D721Med (cell line): ENCODE measurements at regions not wholly inside any gene's neighbourhood (a gene's known extent, or its start where the extent isn't known, plus 50 kb on each side); places are given as distances from the start of the nearest gene placed in this dataset.
"Not testable (repeated sequence)": the region's sequence is repeated elsewhere in the genome, so short reads cannot be mapped to it uniquely, and the experiment has no call there.

Experiments used
- DNase-seq: peaks from one replicate; pipeline ENCODE4 v3.0.0; 2011; ENCODE audit warnings: low spot score; ENCODE audit not compliant: insufficient read length
- FAIRE-seq: peaks from 2 replicates; lab custom pipeline; 2011; peaks lifted over from hg19 to GRCh38; lab: Jason Lieb, UNC
- TF ChIP-seq, protein P1 (sequence below): IDR thresholded peaks from 2 replicates; pipeline ENCODE4 v1.5.1; 2012; ENCODE audit warnings: mild to moderate bottlenecking, control low read depth; ENCODE audit not compliant: insufficient read depth; ENCODE audit errors: missing control alignments

DNA sequence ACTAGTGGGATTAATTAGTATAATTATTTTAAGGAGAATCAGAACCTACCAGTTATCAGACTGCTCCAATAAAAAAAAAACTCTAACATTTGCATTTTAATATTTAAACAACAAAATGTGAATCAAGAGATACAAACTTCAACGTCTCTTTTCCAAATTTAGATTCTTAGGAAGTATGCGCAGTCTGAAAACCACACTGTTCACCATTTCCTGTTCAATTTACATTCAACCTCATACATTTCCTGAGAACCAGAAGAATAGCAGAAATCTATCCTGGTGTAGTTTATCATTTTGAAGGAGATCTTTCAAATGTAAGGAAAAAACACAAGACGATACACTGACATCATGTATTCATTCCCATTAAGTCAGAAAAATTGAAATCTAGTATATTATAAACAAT lies 869.2 kb downstream of the EFNA5 start:
- no peak for FAIRE-seq
- DNase-seq: no peak

DNA sequence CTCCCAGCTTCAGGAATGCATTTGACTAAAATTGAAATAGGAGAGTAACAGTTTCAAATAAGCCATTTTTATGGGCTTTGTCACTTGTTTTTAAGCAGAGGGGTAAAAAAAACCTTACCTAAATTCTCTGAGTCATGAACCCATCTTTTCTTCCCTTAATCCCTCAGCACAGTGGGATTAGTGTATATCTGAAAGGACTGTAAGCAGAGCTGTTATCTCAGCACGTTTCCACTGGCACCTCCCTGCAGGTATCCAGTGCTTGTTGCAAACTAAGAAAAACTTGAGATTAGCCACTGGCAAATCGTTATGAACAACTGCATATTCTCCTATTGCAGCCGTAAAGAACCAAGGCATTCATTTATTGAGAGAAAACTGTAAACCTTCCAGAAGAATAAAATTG lies 872.7 kb downstream of the EFNA5 start:
- no peak for FAIRE-seq
- TF ChIP-seq, protein P1, sequence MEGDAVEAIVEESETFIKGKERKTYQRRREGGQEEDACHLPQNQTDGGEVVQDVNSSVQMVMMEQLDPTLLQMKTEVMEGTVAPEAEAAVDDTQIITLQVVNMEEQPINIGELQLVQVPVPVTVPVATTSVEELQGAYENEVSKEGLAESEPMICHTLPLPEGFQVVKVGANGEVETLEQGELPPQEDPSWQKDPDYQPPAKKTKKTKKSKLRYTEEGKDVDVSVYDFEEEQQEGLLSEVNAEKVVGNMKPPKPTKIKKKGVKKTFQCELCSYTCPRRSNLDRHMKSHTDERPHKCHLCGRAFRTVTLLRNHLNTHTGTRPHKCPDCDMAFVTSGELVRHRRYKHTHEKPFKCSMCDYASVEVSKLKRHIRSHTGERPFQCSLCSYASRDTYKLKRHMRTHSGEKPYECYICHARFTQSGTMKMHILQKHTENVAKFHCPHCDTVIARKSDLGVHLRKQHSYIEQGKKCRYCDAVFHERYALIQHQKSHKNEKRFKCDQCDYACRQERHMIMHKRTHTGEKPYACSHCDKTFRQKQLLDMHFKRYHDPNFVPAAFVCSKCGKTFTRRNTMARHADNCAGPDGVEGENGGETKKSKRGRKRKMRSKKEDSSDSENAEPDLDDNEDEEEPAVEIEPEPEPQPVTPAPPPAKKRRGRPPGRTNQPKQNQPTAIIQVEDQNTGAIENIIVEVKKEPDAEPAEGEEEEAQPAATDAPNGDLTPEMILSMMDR: no peak
- no peak for DNase-seq

More for the DNA sequence above, 869.2 kb downstream of the EFNA5 start:
- TF ChIP-seq, protein P1: no peak

DNA sequence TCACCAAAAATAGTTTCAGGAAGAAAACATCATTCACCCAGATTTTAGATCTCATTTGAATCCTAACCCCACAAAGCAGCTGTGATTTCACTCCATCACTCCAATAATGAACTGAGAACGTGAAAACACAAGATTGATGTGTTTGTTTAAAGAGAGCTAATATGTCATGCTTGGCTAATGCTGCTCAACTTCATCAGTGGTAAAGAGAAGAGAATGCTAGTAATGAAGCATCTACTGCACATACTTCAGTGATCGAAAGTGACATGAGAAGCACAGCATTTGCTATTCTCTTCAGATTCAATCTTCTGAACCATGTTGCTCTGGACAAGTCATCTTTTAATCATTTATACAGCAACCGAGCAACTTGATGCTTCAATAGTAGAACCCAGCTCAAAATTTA lies 874.7 kb downstream of the EFNA5 start:
- TF ChIP-seq, protein P1: no peak
- DNase-seq (no peak), FAIRE-seq (no peak)

DNA sequence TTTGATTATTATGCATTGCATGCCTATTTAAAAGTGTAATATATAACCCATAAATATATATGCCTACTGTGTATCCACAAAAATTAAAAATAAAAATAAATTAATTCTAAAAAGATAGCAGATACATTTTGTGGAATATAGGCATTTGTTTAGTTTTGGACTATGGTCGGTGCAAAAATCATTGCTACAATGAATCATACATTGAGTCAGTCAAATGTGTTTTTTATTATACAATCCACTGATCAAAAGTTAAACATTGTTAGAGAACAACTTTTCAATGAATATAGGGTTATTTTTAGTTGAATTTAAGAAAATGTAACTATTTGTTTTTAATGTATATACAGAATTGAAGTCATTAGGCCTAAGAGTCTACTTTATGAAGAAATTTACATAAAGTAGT lies 885.9 kb downstream of the EFNA5 start:
- TF ChIP-seq, protein P1: no peak
- FAIRE-seq: no peak
- no peak for DNase-seq

DNA sequence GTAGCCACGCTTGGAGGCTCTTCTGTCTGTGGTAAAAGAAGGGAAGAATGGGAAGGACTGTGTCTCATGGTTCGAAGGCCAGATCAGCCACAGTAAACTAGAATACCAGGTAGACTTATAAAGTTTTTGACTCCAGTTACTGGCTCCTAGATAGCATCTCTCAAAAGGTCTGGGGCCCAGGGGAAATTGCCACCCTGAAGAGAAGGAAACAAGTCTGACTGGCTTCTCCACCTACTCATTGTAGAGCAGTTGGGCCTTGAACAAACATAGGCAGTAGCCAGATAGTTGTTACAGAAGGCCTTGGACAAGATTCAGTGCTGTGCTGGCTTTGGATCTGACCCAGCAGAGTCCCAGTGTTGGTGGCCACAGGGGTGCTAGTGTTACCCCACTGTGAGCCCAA lies 890.4 kb downstream of the EFNA5 start:
- no peak for FAIRE-seq
- TF ChIP-seq, protein P1: no peak
- no peak for DNase-seq

DNA sequence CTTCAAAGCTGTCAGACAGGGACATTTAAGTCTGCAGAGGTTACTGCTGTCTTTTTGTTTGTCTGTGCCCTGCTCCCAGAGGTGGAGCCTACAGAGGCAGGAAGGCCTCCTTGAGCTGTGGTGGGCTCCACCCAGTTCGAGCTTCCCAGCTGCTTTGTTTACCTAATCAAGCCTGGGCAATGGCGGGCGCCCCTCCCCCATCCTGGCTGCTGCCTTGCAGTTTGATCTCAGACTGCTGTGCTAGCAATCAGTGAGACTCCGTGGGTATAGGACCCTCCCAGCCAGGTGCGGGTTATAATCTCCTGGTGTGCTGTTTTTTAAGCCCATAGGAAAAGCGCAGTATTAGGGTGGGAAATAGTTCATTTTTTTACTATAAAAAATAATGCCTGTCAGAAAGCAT lies 894.2 kb downstream of the EFNA5 start:
- not testable (repeated sequence) for FAIRE-seq

DNA sequence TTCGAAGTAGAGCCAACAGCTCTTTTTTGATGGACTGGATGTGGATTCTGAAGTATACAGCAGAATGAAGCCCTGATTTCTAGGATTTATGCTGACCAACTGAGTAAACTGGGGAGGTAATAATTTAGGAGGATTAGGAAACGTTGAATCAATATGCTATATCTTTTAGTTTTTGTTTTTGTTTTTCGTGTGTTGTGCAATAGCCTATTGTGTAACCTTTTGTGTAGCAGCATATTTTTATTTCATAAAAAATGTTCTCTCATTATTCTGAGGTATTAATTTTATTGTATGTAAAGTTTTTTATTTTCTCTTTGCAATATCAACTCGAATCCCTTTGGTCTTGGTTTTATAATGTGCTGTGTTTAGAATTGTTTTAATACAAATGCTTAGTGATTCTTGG lies 902.3 kb downstream of the EFNA5 start:
- FAIRE-seq (no peak), DNase-seq (no peak)
- TF ChIP-seq, protein P1: no peak

More for the DNA sequence above, 894.2 kb downstream of the EFNA5 start:
- not testable (repeated sequence) for DNase-seq

DNA sequence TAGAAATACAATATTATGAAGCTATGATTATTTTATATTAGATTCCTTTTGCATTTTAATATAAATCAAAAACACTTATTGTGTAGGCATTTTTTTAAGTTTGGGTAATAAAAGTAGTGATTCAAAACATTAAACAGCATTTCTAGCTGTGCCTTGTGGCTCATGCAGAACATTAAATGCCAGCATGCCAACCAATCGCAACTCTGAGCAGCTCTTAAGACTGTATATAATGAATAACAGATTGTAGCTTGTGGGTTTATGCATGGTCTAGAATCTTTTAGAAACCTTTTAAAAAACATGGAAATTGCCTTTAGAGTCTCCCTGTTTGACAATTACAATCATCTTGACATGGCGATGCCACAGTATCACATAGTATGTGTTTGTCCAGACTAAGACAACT lies 903.8 kb downstream of the EFNA5 start:
- FAIRE-seq: no peak
- DNase-seq: no peak
- TF ChIP-seq, protein P1: no peak
